ENCODE measurements at regions not wholly inside any gene's neighbourhood (a gene's known extent, or its start where the extent isn't known, plus 50 kb on each side); places are given as distances from the start of the nearest gene placed in this dataset.

DNA sequence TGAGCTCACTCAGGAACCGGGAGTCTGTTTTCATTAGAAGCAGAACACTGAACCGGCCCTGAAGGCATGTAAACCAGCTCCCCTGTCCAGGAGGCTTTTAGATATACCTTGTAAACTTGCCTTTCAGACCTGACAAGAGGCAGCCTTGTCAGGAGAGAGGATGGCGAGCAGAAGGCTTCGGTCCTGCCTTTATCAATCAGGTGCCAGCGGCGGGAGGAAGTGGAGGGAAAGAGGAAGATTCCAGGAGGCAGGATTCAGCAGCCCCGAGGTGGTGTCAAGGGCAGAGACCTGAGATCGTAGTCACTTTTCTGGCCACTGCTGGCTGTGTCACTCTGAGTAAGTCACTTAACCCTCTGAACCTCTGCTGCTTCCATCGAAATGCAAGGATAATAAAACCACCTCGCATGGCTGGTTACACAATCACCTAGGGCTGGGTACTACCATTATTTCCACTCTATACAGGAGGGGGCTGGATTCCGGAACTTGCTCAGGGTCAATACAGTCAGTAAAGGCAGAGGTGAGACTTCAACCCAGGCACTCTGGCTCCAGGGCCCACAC lies 181.0 kb downstream of the CHST1 start:
- no peak for TF ChIP-seq CTCF (IDR thresholded peaks at IDR 0.05)
- TF ChIP-seq POLR2A (IDR thresholded peaks at IDR 0.05), result no peak

Measured in heart left ventricle (tissue), 13 donors.